Stomach (tissue), 4 donors: ENCODE measurements at regions not wholly inside any gene's neighbourhood (a gene's known extent, or its start where the extent isn't known, plus 50 kb on each side); places are given as distances from the start of the nearest gene placed in this dataset.

Source experiments
- POLR2A ChIP-seq, 4 donors: fragments of 450-650 bp; IDR thresholded peaks; one replicate each; pipeline ENCODE4 v1.6.1; 2016; ENCODE audit warnings: antibody characterized with exemption in 4 of 4, control low read depth in 2 of 4, mild to moderate bottlenecking in 1 of 4, moderate library complexity in 1 of 4
- TF ChIP-seq, protein P1 (sequence below), 7 experiments: fragments of 450-650 bp in 4 of 7; fragments of 200-600 bp in 3 of 7; sonication (generic) in 3 of 7; IDR thresholded peaks; one replicate each; pipeline ENCODE4 v1.5.1; 2016 to 2019; ENCODE audit warnings: antibody characterized with exemption in 7 of 7, control low read depth in 2 of 7, mild to moderate bottlenecking in 1 of 7

GRCh38 chr5:61216741-61217140 is 54.5 kb upstream of the SMIM15 start:
- TF ChIP-seq POLR2A (IDR thresholded peaks at IDR 0.05): no peak
- TF ChIP-seq, protein P1, sequence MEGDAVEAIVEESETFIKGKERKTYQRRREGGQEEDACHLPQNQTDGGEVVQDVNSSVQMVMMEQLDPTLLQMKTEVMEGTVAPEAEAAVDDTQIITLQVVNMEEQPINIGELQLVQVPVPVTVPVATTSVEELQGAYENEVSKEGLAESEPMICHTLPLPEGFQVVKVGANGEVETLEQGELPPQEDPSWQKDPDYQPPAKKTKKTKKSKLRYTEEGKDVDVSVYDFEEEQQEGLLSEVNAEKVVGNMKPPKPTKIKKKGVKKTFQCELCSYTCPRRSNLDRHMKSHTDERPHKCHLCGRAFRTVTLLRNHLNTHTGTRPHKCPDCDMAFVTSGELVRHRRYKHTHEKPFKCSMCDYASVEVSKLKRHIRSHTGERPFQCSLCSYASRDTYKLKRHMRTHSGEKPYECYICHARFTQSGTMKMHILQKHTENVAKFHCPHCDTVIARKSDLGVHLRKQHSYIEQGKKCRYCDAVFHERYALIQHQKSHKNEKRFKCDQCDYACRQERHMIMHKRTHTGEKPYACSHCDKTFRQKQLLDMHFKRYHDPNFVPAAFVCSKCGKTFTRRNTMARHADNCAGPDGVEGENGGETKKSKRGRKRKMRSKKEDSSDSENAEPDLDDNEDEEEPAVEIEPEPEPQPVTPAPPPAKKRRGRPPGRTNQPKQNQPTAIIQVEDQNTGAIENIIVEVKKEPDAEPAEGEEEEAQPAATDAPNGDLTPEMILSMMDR (IDR thresholded peaks at IDR 0.05): no peak
